ENCODE measurements at regions not wholly inside any gene's neighbourhood (a gene's known extent, or its start where the extent isn't known, plus 50 kb on each side); places are given as distances from the start of the nearest gene placed in this dataset.
A peak's percentile ranks its signal among the peaks of the same experiment; 100 is the strongest.

GRCh38 chr1:24981631-24982005 lies 51.5 kb upstream of the RUNX3 start:
- peak; percentile 52 for ATAC-seq
- Mint-ChIP-seq H3K4me1 (ENCODE audit: low read depth) (peaks cover 93% of the 10 kb centered on the region), H3K27ac (peak overlapping the region; percentile 93), H3K4me3 (peak overlapping the region; percentile 63), H3K9me3 (ENCODE audit: insufficient read depth) (peaks cover 9% of the 10 kb centered on the region), H3K27me3 (ENCODE audit: low read depth) (no peaks in the 10 kb centered on the region), H3K36me3 (ENCODE audit: low read depth) (peaks cover 11% of the 10 kb centered on the region)
- peak; percentile 70 for DNase-seq
- ChIA-PET POLR2A (interaction anchor here (0.7 to 2.4 kb wide), 13 partner anchors 8 to 251 kb away, joined by 3 to 10 read pairs (median 6); partner anchors contain the start of gene SYF2), CTCF (interaction anchor here (0.9 to 4.6 kb wide), 12 partner anchors 9 to 224 kb away, joined by 3 to 21 read pairs (median 8); no protein-coding TSS in a partner anchor)

GRCh38 chr1:24980836-24981630 lies 51.0 kb upstream of the RUNX3 start:
- H3K27ac Mint-ChIP-seq = peak overlapping the region; percentile 93
- ChIA-PET POLR2A (interaction anchor here (1.0 to 2.4 kb wide), 11 partner anchors 10 to 252 kb away, joined by 3 to 10 read pairs (median 6); partner anchors contain the start of gene SYF2), CTCF (interaction anchor here (0.9 to 4.6 kb wide), 14 partner anchors 10 to 224 kb away, joined by 3 to 21 read pairs (median 6); no protein-coding TSS in a partner anchor)
- peak overlapping the region; percentile 63 for H3K4me3 Mint-ChIP-seq
- peaks cover 15% of the 10 kb centered on the region for H3K36me3 Mint-ChIP-seq (ENCODE audit: low read depth)
- no peaks in the 10 kb centered on the region for H3K27me3 Mint-ChIP-seq (ENCODE audit: low read depth)
- ATAC-seq = peak; percentile 27
- H3K4me1 Mint-ChIP-seq (ENCODE audit: low read depth) = peaks cover 91% of the 10 kb centered on the region
- peaks cover 14% of the 10 kb centered on the region for H3K9me3 Mint-ChIP-seq (ENCODE audit: insufficient read depth)
- no peak for DNase-seq

Small RNA genes in the stretch of these regions (microRNA-seq; reads per million reads assigned to microRNA genes)
- 36.7 reads per million, percentile 46 among the genes with 10 or more reads in this experiment for gene MIR4425
